Caco-2 (cell line): ENCODE measurements at regions not wholly inside any gene's neighbourhood (a gene's known extent, or its start where the extent isn't known, plus 50 kb on each side); places are given as distances from the start of the nearest gene placed in this dataset.

Experiments used
- BruUV-seq: library from RNA; stranded (reverse); fragments of 400-500 nt; replicated peaks from 2 replicates; lab custom pipeline; 2021; lab: Mats Ljungman, UMichigan
- CTCF ChIA-PET: fragments of 300-600 bp; sonication (Branson Sonifier 250); formaldehyde crosslinking; loops from one replicate; lab custom pipeline; 2022; ENCODE audit warnings: antibody characterized with exemption; lab: Charles Lee
- POLR2A ChIA-PET: fragments of 300-600 bp; sonication (Branson Sonifier 250); formaldehyde crosslinking; loops from one replicate; lab custom pipeline; 2022; ENCODE audit warnings: antibody characterized with exemption; lab: Charles Lee
- DNase-seq, 2 experiments: peaks; one replicate each; pipeline versions ENCODE4 v3.0.0 to v3.0.0-alpha.2; 2020 to 2022
- H3K27me3 ChIP-seq: replicated peaks from 2 replicates; pipeline ENCODE4 v1.6.0; 2011; ENCODE audit warnings: low read length; ENCODE audit not compliant: control insufficient read depth, insufficient read depth
- H3K36me3 ChIP-seq: 2 replicates; pipeline ENCODE4 v1.5.1; 2011; ENCODE audit warnings: low read length; ENCODE audit not compliant: control insufficient read depth, insufficient read depth
- H3K4me1 ChIP-seq: fragments of 250-450 bp; sonication (Bioruptor Pico); 2 replicates; pipeline ENCODE4 v1.5.1; 2020; ENCODE audit warnings: mild to moderate bottlenecking
- H3K4me3 ChIP-seq: 2 replicates; pipeline ENCODE4 v1.5.1; 2011; ENCODE audit warnings: low read depth, mild to moderate bottlenecking, control low read depth, low read length
- H3K9me3 ChIP-seq: fragments of 250-450 bp; sonication (Bioruptor Pico); 2 replicates; pipeline ENCODE4 v1.5.1; 2020; ENCODE audit warnings: mild to moderate bottlenecking, moderate library complexity
- H3K27ac Mint-ChIP-seq: one replicate; pipeline ENCODE4 v1.8.0; 2022; ENCODE audit warnings: mixed read lengths; ENCODE audit not compliant: unreplicated experiment
- H3K27me3 Mint-ChIP-seq: one replicate; pipeline ENCODE4 v1.8.0; 2022; ENCODE audit warnings: mixed read lengths; ENCODE audit not compliant: insufficient read depth, unreplicated experiment
- H3K36me3 Mint-ChIP-seq: one replicate; pipeline ENCODE4 v1.8.0; 2022; ENCODE audit warnings: mild to moderate bottlenecking, mixed read lengths; ENCODE audit not compliant: insufficient read depth, unreplicated experiment
- H3K4me1 Mint-ChIP-seq: one replicate; pipeline ENCODE4 v1.8.0; 2022; ENCODE audit warnings: low read depth, mixed read lengths; ENCODE audit not compliant: unreplicated experiment
- H3K4me3 Mint-ChIP-seq: one replicate; pipeline ENCODE4 v1.8.0; 2022; ENCODE audit warnings: mild to moderate bottlenecking, moderate library complexity, mixed read lengths; ENCODE audit not compliant: unreplicated experiment
- H3K9me3 Mint-ChIP-seq: one replicate; pipeline ENCODE4 v1.8.0; 2022; ENCODE audit warnings: mixed read lengths; ENCODE audit not compliant: unreplicated experiment
- CTCF ChIP-seq, 2 experiments: fragments of 200-600 bp in 1 of 2; IDR thresholded peaks; 1 replicate in 1 of 2; 2 replicates in 1 of 2; pipeline versions ENCODE4 v1.5.1 to v1.8.0; 2011 to 2022; ENCODE audit warnings: antibody characterized with exemption in 1 of 2, control low read depth in 1 of 2, inconsistent platforms in 1 of 2, low read depth in 1 of 2, low read length in 1 of 2, mild to moderate bottlenecking in 1 of 2, moderate library complexity in 1 of 2; ENCODE audit not compliant: insufficient read depth in 1 of 2, severe bottlenecking in 1 of 2, unreplicated experiment in 1 of 2
- intact Hi-C: fragments of 100-400 bp; cut with micrococcal nuclease; formaldehyde crosslinking; loops from one replicate; pipeline ENCODE4 v1.10.0; 2022; ENCODE audit not compliant: unreplicated experiment

DNA sequence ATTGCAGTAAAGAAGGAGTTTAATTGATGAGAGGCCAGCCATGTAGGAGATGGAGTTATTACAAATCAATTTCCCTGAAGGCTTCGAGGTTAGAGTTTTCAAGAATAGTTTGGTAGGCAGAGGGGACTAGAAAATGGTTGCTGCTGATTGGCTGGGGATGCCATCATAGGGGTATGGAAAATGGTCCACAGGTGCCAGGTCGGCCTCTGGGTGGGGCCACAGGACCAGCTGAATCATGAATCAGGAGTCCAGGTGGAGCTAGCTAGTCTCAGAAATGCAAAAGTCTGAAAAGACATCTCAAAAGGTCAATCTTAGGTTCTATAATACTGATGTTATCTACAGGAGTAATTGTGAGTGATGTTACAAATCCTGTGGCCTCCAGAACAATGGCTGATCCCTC is 714.0 kb upstream of the GHITM start:
- BruUV-seq = no TSS peak
- H3K4me1 Mint-ChIP-seq = peaks cover 14% of the 10 kb centered on the region

GRCh38 chr10:83427101-83427500 is 712.2 kb upstream of the GHITM start:
- peaks cover 10% of the 10 kb centered on the region for H3K9me3 Mint-ChIP-seq
- intact Hi-C loops = no loop called here
- Histone ChIP-seq H3K4me3 (no peak overlapping the region), H3K9me3 (no peaks in the 10 kb centered on the region), H3K4me1 (peaks cover 3% of the 10 kb centered on the region), H3K36me3 (no peaks in the 10 kb centered on the region), H3K27me3 (no peaks in the 10 kb centered on the region)
- no peak overlapping the region for H3K27ac Mint-ChIP-seq
- peaks cover 16% of the 10 kb centered on the region for H3K4me1 Mint-ChIP-seq
- no TSS peak for BruUV-seq
- no peak for TF ChIP-seq CTCF (IDR thresholded peaks at IDR 0.05; ENCODE audit: insufficient read depth in 1 of 2, low read depth in 1 of 2, low read length in 1 of 2, severe bottlenecking in 1 of 2, unreplicated experiment in 1 of 2)
- POLR2A ChIA-PET = no interaction called here
- no peak overlapping the region for H3K4me3 Mint-ChIP-seq
- H3K27me3 Mint-ChIP-seq = no peaks in the 10 kb centered on the region
- H3K36me3 Mint-ChIP-seq = no peaks in the 10 kb centered on the region
- CTCF ChIA-PET = no interaction called here
- DNase-seq = no peak

More for the DNA sequence above, 714.0 kb upstream of the GHITM start:
- H3K9me3 Mint-ChIP-seq = peaks cover 4% of the 10 kb centered on the region
- intact Hi-C loops = loop anchor here (1.0 kb wide), 1 partner anchor 446 kb away; no protein-coding TSS in a partner anchor
- CTCF ChIA-PET = interaction anchor here (1.0 kb wide), 1 partner anchor 446 kb away, joined by 7 read pairs; no protein-coding TSS in a partner anchor
- H3K4me3 ChIP-seq = no peak overlapping the region
- POLR2A ChIA-PET = no interaction called here
- no peak overlapping the region for H3K4me3 Mint-ChIP-seq
- no peaks in the 10 kb centered on the region for H3K4me1 ChIP-seq
- H3K36me3 ChIP-seq = no peaks in the 10 kb centered on the region
- DNase-seq = peak in 1 of 2 experiments; percentile 29
- no peaks in the 10 kb centered on the region for H3K27me3 ChIP-seq
- no peaks in the 10 kb centered on the region for H3K27me3 Mint-ChIP-seq
- H3K9me3 ChIP-seq = no peaks in the 10 kb centered on the region
- no peak for TF ChIP-seq CTCF (IDR thresholded peaks at IDR 0.05; ENCODE audit: insufficient read depth in 1 of 2, low read depth in 1 of 2, low read length in 1 of 2, severe bottlenecking in 1 of 2, unreplicated experiment in 1 of 2)
- H3K27ac Mint-ChIP-seq = no peak overlapping the region
- no peaks in the 10 kb centered on the region for H3K36me3 Mint-ChIP-seq

DNA sequence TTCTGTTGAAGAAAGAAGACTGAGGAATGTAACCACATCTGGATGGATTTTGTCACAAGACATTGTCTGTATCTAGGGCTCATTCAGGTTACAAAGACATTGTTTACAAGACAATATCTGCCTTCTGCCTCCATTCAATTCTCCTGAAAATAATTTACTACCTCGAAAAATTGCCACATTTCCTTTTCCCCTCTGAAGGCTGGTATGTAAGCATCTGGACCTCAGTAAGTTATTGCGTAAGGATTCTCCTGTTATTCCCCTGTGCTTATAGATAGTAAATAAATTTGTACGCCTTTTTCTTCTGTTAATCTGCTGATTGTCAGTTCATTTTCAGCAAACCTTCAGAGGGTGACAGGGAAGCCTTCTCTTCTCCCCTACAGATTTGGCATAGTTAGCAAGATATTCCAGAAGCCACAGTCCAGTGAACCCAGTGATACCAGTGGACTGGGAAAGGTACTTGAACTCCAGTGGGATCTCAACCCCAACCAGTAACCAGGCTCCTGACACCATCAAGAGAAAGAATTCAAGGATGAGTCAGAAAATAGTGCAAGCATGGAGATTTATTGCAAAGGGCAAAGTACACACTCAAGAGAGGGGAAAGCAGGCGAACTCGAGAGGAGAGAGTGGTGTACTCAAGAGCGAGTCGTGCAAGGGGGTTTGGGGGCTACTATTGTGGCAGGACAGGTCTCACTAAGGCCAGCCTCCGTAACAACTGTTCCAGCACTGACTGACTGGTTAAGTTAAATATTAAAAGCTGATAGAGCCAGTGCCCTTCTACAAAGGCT is 706.9 kb upstream of the GHITM start:
- Mint-ChIP-seq H3K27me3 (no peaks in the 10 kb centered on the region), H3K9me3 (peaks cover 25% of the 10 kb centered on the region), H3K27ac (peak overlapping the region; percentile 81), H3K4me3 (peak overlapping the region; percentile 42), H3K4me1 (peaks cover 25% of the 10 kb centered on the region), H3K36me3 (no peaks in the 10 kb centered on the region)
- no peak for TF ChIP-seq CTCF (IDR thresholded peaks at IDR 0.05; ENCODE audit: insufficient read depth in 1 of 2, low read depth in 1 of 2, low read length in 1 of 2, severe bottlenecking in 1 of 2, unreplicated experiment in 1 of 2)
- H3K36me3 ChIP-seq = no peaks in the 10 kb centered on the region
- ChIA-PET POLR2A (no interaction called here), CTCF (no interaction called here)
- H3K27me3 ChIP-seq = no peaks in the 10 kb centered on the region
- peak; percentile 53 to 71 for DNase-seq
- no peaks in the 10 kb centered on the region for H3K9me3 ChIP-seq
- peaks cover 22% of the 10 kb centered on the region for H3K4me1 ChIP-seq
- no peak overlapping the region for H3K4me3 ChIP-seq
- no TSS peak for BruUV-seq
- intact Hi-C loops = no loop called here
